ENCODE measurements at regions not wholly inside any gene's neighbourhood (a gene's known extent, or its start where the extent isn't known, plus 50 kb on each side); places are given as distances from the start of the nearest gene placed in this dataset.

DNA sequence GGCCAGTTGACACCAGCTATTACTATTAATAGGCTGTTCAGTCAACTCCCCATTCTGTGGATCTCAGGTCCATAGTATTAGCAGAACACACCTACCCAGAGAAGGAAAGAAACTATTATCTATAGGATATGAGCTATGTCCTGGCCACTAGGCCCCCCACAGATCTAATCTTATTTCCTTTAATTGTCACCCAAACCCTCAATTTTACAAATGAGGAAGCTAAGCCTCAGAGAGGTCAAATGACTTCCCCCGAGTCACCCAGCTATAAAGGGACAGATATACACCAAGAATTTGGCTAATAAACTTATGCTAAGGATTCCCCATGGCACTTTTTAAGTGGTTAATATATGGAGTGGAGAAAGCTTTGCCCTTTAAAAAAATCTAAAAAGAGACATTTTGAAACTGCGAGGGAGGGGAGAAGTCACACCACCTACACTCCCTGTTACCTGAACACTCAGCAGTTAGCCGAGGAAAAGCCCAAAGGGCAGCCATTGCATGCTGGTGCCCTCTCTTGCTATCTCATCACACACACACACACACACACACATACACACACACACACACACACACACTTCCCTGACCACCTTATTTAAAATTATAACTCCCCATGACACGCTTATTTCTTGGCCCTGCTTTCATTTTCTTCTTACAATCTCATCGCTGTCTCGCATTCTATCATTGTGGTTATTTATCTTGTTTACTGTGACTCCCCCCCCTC, 157.0 kb upstream of the ADO start:
- H3K36me3 ChIP-seq = no peaks in the 10 kb centered on the region
- no peak overlapping the region for H3K4me3 ChIP-seq
- H3K27ac ChIP-seq = no peak overlapping the region
- H3K27me3 ChIP-seq = no peaks in the 10 kb centered on the region
- no peaks in the 10 kb centered on the region for H3K9me3 ChIP-seq (ENCODE audit: low read depth)
- H3K4me1 ChIP-seq (ENCODE audit: low read depth) = no peaks in the 10 kb centered on the region
- no peak for DNase-seq (ENCODE audit: low read depth in 1 of 2, low spot score in 1 of 2)
- TF ChIP-seq, protein P1, sequence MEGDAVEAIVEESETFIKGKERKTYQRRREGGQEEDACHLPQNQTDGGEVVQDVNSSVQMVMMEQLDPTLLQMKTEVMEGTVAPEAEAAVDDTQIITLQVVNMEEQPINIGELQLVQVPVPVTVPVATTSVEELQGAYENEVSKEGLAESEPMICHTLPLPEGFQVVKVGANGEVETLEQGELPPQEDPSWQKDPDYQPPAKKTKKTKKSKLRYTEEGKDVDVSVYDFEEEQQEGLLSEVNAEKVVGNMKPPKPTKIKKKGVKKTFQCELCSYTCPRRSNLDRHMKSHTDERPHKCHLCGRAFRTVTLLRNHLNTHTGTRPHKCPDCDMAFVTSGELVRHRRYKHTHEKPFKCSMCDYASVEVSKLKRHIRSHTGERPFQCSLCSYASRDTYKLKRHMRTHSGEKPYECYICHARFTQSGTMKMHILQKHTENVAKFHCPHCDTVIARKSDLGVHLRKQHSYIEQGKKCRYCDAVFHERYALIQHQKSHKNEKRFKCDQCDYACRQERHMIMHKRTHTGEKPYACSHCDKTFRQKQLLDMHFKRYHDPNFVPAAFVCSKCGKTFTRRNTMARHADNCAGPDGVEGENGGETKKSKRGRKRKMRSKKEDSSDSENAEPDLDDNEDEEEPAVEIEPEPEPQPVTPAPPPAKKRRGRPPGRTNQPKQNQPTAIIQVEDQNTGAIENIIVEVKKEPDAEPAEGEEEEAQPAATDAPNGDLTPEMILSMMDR (IDR thresholded peaks at IDR 0.05; ENCODE audit: low read depth, low read length) = no peak

DNA sequence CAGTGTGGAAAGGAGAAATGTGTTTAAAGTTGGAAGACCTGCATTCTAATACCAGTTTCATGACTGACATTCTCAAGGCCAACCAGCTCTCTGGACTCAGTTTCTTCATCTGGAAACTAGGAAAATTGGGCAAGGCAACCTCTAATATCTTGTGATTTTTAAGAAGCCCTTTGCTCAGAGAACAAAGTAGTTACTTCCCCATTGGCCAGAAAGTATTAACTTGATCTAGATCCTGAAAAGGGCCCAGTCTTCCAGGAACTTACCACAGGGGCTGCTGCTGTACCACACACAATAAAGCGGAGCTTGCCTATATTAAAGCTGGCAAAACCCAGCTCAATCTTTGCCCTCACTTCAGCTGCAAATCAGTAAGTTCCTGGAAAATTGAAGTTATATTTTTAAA, 155.6 kb upstream of the ADO start:
- H3K4me1 ChIP-seq (ENCODE audit: low read depth) = no peaks in the 10 kb centered on the region
- H3K27me3 ChIP-seq = no peaks in the 10 kb centered on the region
- H3K27ac ChIP-seq = no peak overlapping the region
- no peaks in the 10 kb centered on the region for H3K36me3 ChIP-seq
- H3K4me3 ChIP-seq = no peak overlapping the region
- TF ChIP-seq, protein P1 (IDR thresholded peaks at IDR 0.05; ENCODE audit: low read depth, low read length) = no peak
- no peaks in the 10 kb centered on the region for H3K9me3 ChIP-seq (ENCODE audit: low read depth)
- DNase-seq (ENCODE audit: low read depth in 1 of 2, low spot score in 1 of 2) = no peak

DNA sequence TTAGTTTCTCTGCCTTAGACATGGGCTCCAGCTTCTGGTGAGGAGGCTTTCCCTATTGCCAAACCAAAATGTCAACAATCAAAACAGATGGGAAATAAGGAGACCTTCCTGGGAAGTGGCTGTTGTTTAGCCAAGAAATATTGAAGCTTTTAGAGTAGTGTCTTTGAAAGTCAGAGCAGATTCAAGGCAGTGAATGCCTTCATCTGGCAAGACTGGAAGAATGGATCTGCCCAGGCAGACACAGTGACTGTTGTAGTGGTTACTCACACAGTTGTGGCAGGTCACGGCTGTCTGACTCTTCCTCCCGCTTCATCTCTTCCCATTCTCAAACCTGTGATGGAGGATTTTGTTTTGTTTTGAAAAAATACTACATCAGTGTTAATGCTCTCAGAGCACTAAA, 154.1 kb upstream of the ADO start:
- H3K4me3 ChIP-seq = no peak overlapping the region
- H3K27ac ChIP-seq = no peak overlapping the region
- H3K36me3 ChIP-seq = no peaks in the 10 kb centered on the region
- no peaks in the 10 kb centered on the region for H3K9me3 ChIP-seq (ENCODE audit: low read depth)
- no peak for DNase-seq (ENCODE audit: low read depth in 1 of 2, low spot score in 1 of 2)
- no peaks in the 10 kb centered on the region for H3K27me3 ChIP-seq
- TF ChIP-seq, protein P1 (IDR thresholded peaks at IDR 0.05; ENCODE audit: low read depth, low read length) = no peak
- no peaks in the 10 kb centered on the region for H3K4me1 ChIP-seq (ENCODE audit: low read depth)

DNA sequence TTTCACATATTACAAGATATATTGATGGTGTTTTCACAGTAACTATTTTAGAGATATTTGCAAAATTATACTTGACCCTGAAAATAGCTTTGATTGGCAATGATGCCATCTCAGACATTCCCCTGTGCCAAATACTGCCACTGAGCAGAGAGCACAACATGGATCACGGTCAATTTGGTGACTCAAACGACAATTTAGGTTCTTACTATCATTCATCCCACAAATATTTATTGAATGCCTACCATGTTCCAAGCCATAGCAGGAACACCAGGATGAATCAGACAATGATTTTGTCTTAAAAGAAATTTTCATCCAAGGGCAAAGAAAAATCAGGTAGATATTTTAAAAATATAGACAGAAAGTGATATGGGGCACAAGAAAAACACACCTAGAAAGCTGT, 153.2 kb upstream of the ADO start:
- TF ChIP-seq, protein P1 (IDR thresholded peaks at IDR 0.05; ENCODE audit: low read depth, low read length) = no peak
- H3K4me1 ChIP-seq (ENCODE audit: low read depth) = no peaks in the 10 kb centered on the region
- no peaks in the 10 kb centered on the region for H3K27me3 ChIP-seq
- no peak overlapping the region for H3K4me3 ChIP-seq
- no peaks in the 10 kb centered on the region for H3K9me3 ChIP-seq (ENCODE audit: low read depth)
- H3K36me3 ChIP-seq = no peaks in the 10 kb centered on the region
- H3K27ac ChIP-seq = no peak overlapping the region
- no peak for DNase-seq (ENCODE audit: low read depth in 1 of 2, low spot score in 1 of 2)

DNA sequence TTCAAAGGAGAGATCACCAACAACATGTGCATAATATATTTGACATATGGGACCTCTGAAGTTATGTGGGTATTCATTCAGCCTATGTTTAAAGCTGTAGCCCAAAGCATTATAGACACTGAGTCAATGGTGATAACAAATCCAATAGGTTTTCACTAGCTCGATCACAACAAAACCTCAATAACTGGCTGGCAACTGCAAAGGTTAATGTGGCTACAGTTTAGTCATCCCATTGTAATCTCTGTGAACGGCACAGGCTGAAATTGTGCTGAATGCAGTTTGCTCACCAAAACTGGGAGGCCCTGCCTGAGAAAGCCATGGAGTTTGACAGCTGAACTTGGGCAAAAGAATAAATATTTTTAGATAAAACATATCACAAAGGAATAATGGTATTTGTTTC, 152.4 kb upstream of the ADO start:
- no peaks in the 10 kb centered on the region for H3K9me3 ChIP-seq (ENCODE audit: low read depth)
- peak in 1 of 2 donors; percentile 5 for DNase-seq (ENCODE audit: low read depth in 1 of 2, low spot score in 1 of 2)
- no peaks in the 10 kb centered on the region for H3K27me3 ChIP-seq
- TF ChIP-seq, protein P1 (IDR thresholded peaks at IDR 0.05; ENCODE audit: low read depth, low read length) = no peak
- H3K36me3 ChIP-seq = no peaks in the 10 kb centered on the region
- H3K4me3 ChIP-seq = no peak overlapping the region
- no peaks in the 10 kb centered on the region for H3K4me1 ChIP-seq (ENCODE audit: low read depth)
- H3K27ac ChIP-seq = no peak overlapping the region
